GM21576 (cell line): ENCODE measurements at regions not wholly inside any gene's neighbourhood (a gene's known extent, or its start where the extent isn't known, plus 50 kb on each side); places are given as distances from the start of the nearest gene placed in this dataset.
"Not testable (repeated sequence)": the region's sequence is repeated elsewhere in the genome, so short reads cannot be mapped to it uniquely, and the experiment has no call there.

Experiments used
- ATAC-seq: cut with Tn5 transposase; IDR thresholded peaks from one replicate; pipeline ENCODE4 v1.9.1; 2021; ENCODE audit warnings: mild to moderate bottlenecking, moderate library complexity; ENCODE audit not compliant: unreplicated experiment

- no peak for ATAC-seq
These were observed 222.6 kb downstream of the CAAP1 start for GRCh38 chr9:26669701-26670670.

- no peak for ATAC-seq
These were observed 224.7 kb downstream of the CAAP1 start for GRCh38 chr9:26667882-26668281.

- ATAC-seq: no peak
These were observed 226.9 kb downstream of the CAAP1 start for GRCh38 chr9:26665666-26666065.

- ATAC-seq: not testable (repeated sequence)
These were observed 228.4 kb downstream of the CAAP1 start for GRCh38 chr9:26664087-26664773.

- no peak for ATAC-seq
These were observed 230.1 kb downstream of the CAAP1 start for GRCh38 chr9:26662476-26662875.

GRCh38 chr9:26658476-26658875 lies 234.1 kb downstream of the CAAP1 start:
- ATAC-seq: no peak

GRCh38 chr9:26657958-26658357 lies 234.6 kb downstream of the CAAP1 start:
- ATAC-seq: no peak

GRCh38 chr9:26656003-26656870 lies 236.4 kb downstream of the CAAP1 start:
- no peak for ATAC-seq

GRCh38 chr9:26655166-26655565 lies 237.4 kb downstream of the CAAP1 start:
- ATAC-seq: no peak

- ATAC-seq: no peak
These were observed 242.3 kb downstream of the CAAP1 start for GRCh38 chr9:26650325-26650724.

- ATAC-seq: no peak
These were observed 248.8 kb downstream of the CAAP1 start for GRCh38 chr9:26643826-26644225.

GRCh38 chr9:26639761-26640160 lies 252.8 kb downstream of the CAAP1 start:
- no peak for ATAC-seq

- ATAC-seq: no peak
These were observed 255.5 kb downstream of the CAAP1 start for GRCh38 chr9:26637101-26637500.

GRCh38 chr9:26613851-26614350 lies 278.7 kb downstream of the CAAP1 start:
- not testable (repeated sequence) for ATAC-seq

GRCh38 chr9:26612211-26612610 lies 280.4 kb downstream of the CAAP1 start:
- ATAC-seq: no peak

GRCh38 chr9:26606756-26607155 lies 285.8 kb downstream of the CAAP1 start:
- no peak for ATAC-seq

- no peak for ATAC-seq
These were observed 287.2 kb downstream of the CAAP1 start for GRCh38 chr9:26605367-26605766.

- ATAC-seq: no peak
These were observed 288.4 kb downstream of the CAAP1 start for GRCh38 chr9:26604076-26604662.

GRCh38 chr9:26603617-26604016 lies 289.0 kb downstream of the CAAP1 start:
- ATAC-seq: no peak

- no peak for ATAC-seq
These were observed 295.0 kb downstream of the CAAP1 start for GRCh38 chr9:26597542-26598149.
